K562 (cell line): ENCODE measurements at regions not wholly inside any gene's neighbourhood (a gene's known extent, or its start where the extent isn't known, plus 50 kb on each side); places are given as distances from the start of the nearest gene placed in this dataset.

Experiments
- ATAC-seq: fragments of 200-7000 bp; cut with Tn5 transposase; 3 replicates; pipeline ENCODE4 v1.9.1; 2020; ENCODE audit warnings: moderate library complexity
- BruUV-seq: library from RNA; stranded (reverse); fragments of 400-500 nt; replicated peaks from 2 replicates; lab custom pipeline; 2021; lab: Mats Ljungman, UMichigan
- CTCF ChIA-PET: fragments of 300-600 bp; formaldehyde crosslinking; extraction: SDS; loops from one replicate; lab custom pipeline; 2021; ENCODE audit warnings: low intra/inter-chr PET ratio; lab: Yijun Ruan, JAX
- POLR2A ChIA-PET: fragments of 300-600, 350-650 bp; sonication (Branson Sonifier 250); formaldehyde crosslinking; extraction: SDS; loops from one replicate; lab custom pipeline; 2021; ENCODE audit warnings: antibody characterized with exemption, inconsistent platforms; lab: Yijun Ruan, JAX
- DNase-seq, 4 experiments: peaks; one replicate each; pipeline versions ENCODE4 v3.0.0 to v3.0.0-alpha.2; 2011 to 2018; ENCODE audit warnings: low spot score in 3 of 4, mixed read lengths in 3 of 4; ENCODE audit errors: extremely low read depth in 1 of 4
- FAIRE-seq: peaks from 2 replicates; lab custom pipeline; 2011; peaks lifted over from hg19 to GRCh38; lab: Jason Lieb, UNC
- H2AFZ ChIP-seq: 2 replicates; pipeline ENCODE4 v1.6.0; 2011; ENCODE audit warnings: low read depth, low read length, control low read depth, inconsistent platforms
- H3K27ac ChIP-seq: fragments of 200-600 bp; 3 replicates; pipeline ENCODE4 v1.8.0; 2011; ENCODE audit warnings: low read depth, mild to moderate bottlenecking, control low read depth, inconsistent platforms, low read length, moderate library complexity, mixed read lengths; ENCODE audit errors: extremely low read depth
- H3K27me3 ChIP-seq, 2 experiments: fragments of 300-600 bp in 1 of 2; 2 replicates in 1 of 2; 3 replicates in 1 of 2; pipeline versions ENCODE4 v1.6.0 to v1.8.0; 2011; ENCODE audit warnings: inconsistent platforms in 2 of 2, low read length in 2 of 2, mild to moderate bottlenecking in 1 of 2, mixed read lengths in 1 of 2, moderate library complexity in 1 of 2; ENCODE audit not compliant: control insufficient read depth in 2 of 2, insufficient read depth in 2 of 2
- H3K36me3 ChIP-seq: fragments of 300-600 bp; 3 replicates; pipeline ENCODE4 v1.8.0; 2011; ENCODE audit warnings: mild to moderate bottlenecking, low read length, inconsistent platforms; ENCODE audit not compliant: control insufficient read depth, insufficient read depth
- H3K4me1 ChIP-seq, 2 experiments: fragments of 200-600 bp in 1 of 2; replicated peaks in 1 of 2; 2 replicates in 1 of 2; 3 replicates in 1 of 2; pipeline versions ENCODE4 v1.5.1 to v1.8.0; 2011; ENCODE audit warnings: inconsistent platforms in 2 of 2, low read length in 2 of 2, mild to moderate bottlenecking in 1 of 2, mixed read lengths in 1 of 2, moderate library complexity in 1 of 2; ENCODE audit not compliant: control insufficient read depth in 2 of 2, insufficient read depth in 2 of 2
- H3K4me2 ChIP-seq: 2 replicates; pipeline ENCODE4 v1.6.1; 2011; ENCODE audit warnings: low read length, control low read depth, inconsistent platforms, mixed read lengths; ENCODE audit not compliant: insufficient read depth
- H3K4me3 ChIP-seq: fragments of 200-600 bp; sonication (generic), shearing (Covaris generic); 2 replicates; pipeline ENCODE4 v1.5.1; 2016; ENCODE audit warnings: control low read depth, inconsistent platforms
- H3K79me2 ChIP-seq: fragments of 200-600 bp; 3 replicates; pipeline ENCODE4 v1.8.0; 2011; ENCODE audit warnings: low read length, inconsistent platforms; ENCODE audit not compliant: control insufficient read depth, insufficient read depth
- H3K9ac ChIP-seq, 2 experiments: 2 replicates each; pipeline versions ENCODE4 v1.6.0 to v1.6.1; 2011; ENCODE audit warnings: low read depth in 2 of 2, low read length in 2 of 2, control low read depth in 1 of 2, inconsistent platforms in 1 of 2, mild to moderate bottlenecking in 1 of 2, mixed read lengths in 1 of 2; ENCODE audit not compliant: insufficient read depth in 1 of 2
- H3K9me1 ChIP-seq: one replicate; pipeline ENCODE4 v1.6.0; 2011; ENCODE audit warnings: inconsistent platforms, mild to moderate bottlenecking, low read length, moderate library complexity; ENCODE audit not compliant: control insufficient read depth, insufficient read depth
- H3K9me3 ChIP-seq: replicated peaks from 2 replicates; pipeline ENCODE4 v1.5.1; 2011; ENCODE audit warnings: low read depth, low read length, inconsistent platforms; ENCODE audit not compliant: control insufficient read depth, insufficient read depth
- H4K20me1 ChIP-seq: replicated peaks from 2 replicates; pipeline ENCODE4 v1.6.1; 2011; ENCODE audit warnings: low read length, inconsistent platforms, mixed read lengths; ENCODE audit not compliant: control insufficient read depth, insufficient read depth
- CSDE1 ChIP-seq, 2 experiments: fragments of 450-650 bp; IDR thresholded peaks; 2 replicates each; pipeline ENCODE4 v1.6.1; 2016; ENCODE audit warnings: mild to moderate bottlenecking in 1 of 2
- EZH2 ChIP-seq: IDR thresholded peaks from 2 replicates; pipeline ENCODE4 v1.6.1; 2012; ENCODE audit warnings: low read depth, mild to moderate bottlenecking, inconsistent platforms, low read length, borderline replicate concordance
- HMG20B ChIP-seq: fragments of 250-450 bp; sonication (Bioruptor Pico); IDR thresholded peaks from 2 replicates; pipeline ENCODE4 v1.5.0; 2021; ENCODE audit warnings: mild to moderate bottlenecking
- KLF13 ChIP-seq: fragments of 450-650 bp; IDR thresholded peaks from 2 replicates; pipeline ENCODE4 v1.6.1; 2016; ENCODE audit warnings: missing genetic modification characterization, low read depth, mild to moderate bottlenecking, missing compliant biosample characterization, moderate library complexity, borderline replicate concordance
- MEF2D ChIP-seq: conservative IDR thresholded peaks from 2 replicates; pipeline ENCODE4 v1.6.1; 2016; ENCODE audit warnings: low read depth, missing genetic modification characterization, missing compliant biosample characterization
- MITF ChIP-seq: IDR thresholded peaks from 2 replicates; pipeline ENCODE4 v1.6.1; 2014; ENCODE audit warnings: antibody characterized with exemption
- MTA3 ChIP-seq: fragments of 450-650 bp; formaldehyde crosslinking; IDR thresholded peaks from 2 replicates; pipeline ENCODE4 v1.6.1; 2017; ENCODE audit warnings: mild to moderate bottlenecking, borderline replicate concordance
- NBN ChIP-seq: fragments of 450-650 bp; IDR thresholded peaks from 2 replicates; pipeline ENCODE4 v1.6.1; 2016; ENCODE audit warnings: low read depth, mild to moderate bottlenecking
- NONO ChIP-seq, 2 experiments: fragments of 200-400 bp in 1 of 2; fragments of 450-650 bp in 1 of 2; formaldehyde crosslinking in 1 of 2; IDR thresholded peaks; 2 replicates each; pipeline ENCODE4 v1.6.1; 2017; ENCODE audit warnings: low read depth in 2 of 2, mild to moderate bottlenecking in 2 of 2, moderate library complexity in 2 of 2, low read length in 1 of 2
- POLR2AphosphoS5 ChIP-seq: IDR thresholded peaks from 2 replicates; pipeline ENCODE4 v1.6.1; 2011; ENCODE audit warnings: mild to moderate bottlenecking, low read depth, low read length, moderate library complexity; ENCODE audit not compliant: control insufficient read depth, insufficient read depth
- POLR2H ChIP-seq: IDR thresholded peaks from 2 replicates; pipeline ENCODE4 v1.6.1; 2016; ENCODE audit warnings: missing genetic modification characterization, low read depth, mild to moderate bottlenecking, control low read depth, missing compliant biosample characterization, moderate library complexity
- SMAD2 ChIP-seq: fragments of 150-350 bp; IDR thresholded peaks from 2 replicates; pipeline ENCODE4 v1.6.1; 2014; ENCODE audit warnings: low read depth, mild to moderate bottlenecking, low read length
- ZNF280A ChIP-seq: fragments of 450-650 bp; IDR thresholded peaks from 2 replicates; pipeline ENCODE4 v1.6.1; 2018; ENCODE audit warnings: mild to moderate bottlenecking, low read depth; ENCODE audit not compliant: partially characterized antibody
- whole genome bisulfite sequencing: fragments of 100-300 bp; shearing (Covaris generic); methylation state at CpG from one replicate; pipeline ENCODE4 v1.1.6; 2016; ENCODE audit warnings: low coverage, mixed read lengths; ENCODE audit not compliant: insufficient coverage; ENCODE audit errors: missing lambda C conversion rate; 5-methylcytosine and 5-hydroxymethylcytosine counted together
- in situ Hi-C: fragments of 300-500 bp; cut with MboI; formaldehyde crosslinking; loops from 4 replicates; pipeline ENCODE4 v1.15.0; 2018; ENCODE audit warnings: inconsistent platforms, mixed read lengths
- intact Hi-C: fragments of 100-400 bp; cut with micrococcal nuclease; formaldehyde crosslinking; loops from 2 replicates; pipeline ENCODE4 v1.14.2; 2022

- Histone ChIP-seq H2AFZ (no peak overlapping the region), H3K9ac (no peak overlapping the region), H3K4me1 (no peaks in the 10 kb centered on the region), H3K9me1 (no peaks in the 10 kb centered on the region), H3K9me3 (no peaks in the 10 kb centered on the region), H3K36me3 (no peaks in the 10 kb centered on the region), H3K79me2 (no peaks in the 10 kb centered on the region), H3K27me3 (peaks cover 0 to 10% of the 10 kb centered on the region in 2 experiments; a peak in 2 of 5 replicates), H4K20me1 (no peaks in the 10 kb centered on the region), H3K4me2 (no peak overlapping the region), H3K27ac (no peak overlapping the region), H3K4me3 (no peak overlapping the region)
- intact Hi-C loops (no loop called here), in situ Hi-C loops (no loop called here)
- CTCF ChIA-PET: no interaction called here
- no peak for ATAC-seq
- FAIRE-seq: no peak
- no peak for DNase-seq
- WGBS: 3% methylated on average over 6 of the region's 6 CpGs
- POLR2A ChIA-PET: no interaction called here
- no peak for TF ChIP-seq MTA3
- TF ChIP-seq NONO (IDR thresholded peaks at IDR 0.05; ENCODE audit: low read depth in 2 of 2, low read length in 1 of 2): no peak
- TF ChIP-seq EZH2: no peak
- TF ChIP-seq POLR2H (tag): no peak
- no peak for TF ChIP-seq HMG20B
- no peak for TF ChIP-seq KLF13 (tag)
- TF ChIP-seq POLR2AphosphoS5: no peak
- no peak for TF ChIP-seq MEF2D
- no peak for TF ChIP-seq NBN
- no peak for TF ChIP-seq CSDE1 (IDR thresholded peaks at IDR 0.05)
- no peak for TF ChIP-seq MITF
- no peak for TF ChIP-seq ZNF280A
- no peak for TF ChIP-seq SMAD2
- BruUV-seq: no TSS peak
Observed at GRCh38 chr9:1913631-1914330, 101.4 kb upstream of the SMARCA2 start.
